ENCODE measurements at regions not wholly inside any gene's neighbourhood (a gene's known extent, or its start where the extent isn't known, plus 50 kb on each side); places are given as distances from the start of the nearest gene placed in this dataset.

GRCh38 chr9:85237478-85237877 lies 504.3 kb downstream of the AGTPBP1 start:
- TF ChIP-seq MEIS1 (CRISPR knock-in tag; IDR thresholded peaks at IDR 0.05; ENCODE audit: borderline replicate concordance) (no peak), OVOL3 (tag by site-specific recombination; IDR thresholded peaks at IDR 0.05) (no peak), HOXA7 (CRISPR knock-in tag; IDR thresholded peaks at IDR 0.05; ENCODE audit: borderline replicate concordance) (no peak), YY1 (tag by site-specific recombination; IDR thresholded peaks at IDR 0.05) (no peak), ZNF174 (tag by site-specific recombination; IDR thresholded peaks at IDR 0.05) (no peak), CTCF (tag by site-specific recombination; IDR thresholded peaks at IDR 0.05) (no peak), ZBTB17 (tag by site-specific recombination; IDR thresholded peaks at IDR 0.05) (no peak), REST (tag by site-specific recombination; IDR thresholded peaks at IDR 0.05) (no peak)
